Upper lobe of left lung (tissue), 6 donors: ENCODE measurements at regions not wholly inside any gene's neighbourhood (a gene's known extent, or its start where the extent isn't known, plus 50 kb on each side); places are given as distances from the start of the nearest gene placed in this dataset.

ENCODE experiments used
- ATAC-seq, 2 donors: fragments of 200-7000 bp; cut with Tn5 transposase; one replicate each; pipeline ENCODE4 v1.9.1; 2022; ENCODE audit warnings: mild to moderate bottlenecking in 2 of 2, moderate library complexity in 2 of 2; ENCODE audit not compliant: low FRiP score in 2 of 2
- DNase-seq, 2 donors: peaks; one replicate each; pipeline ENCODE4 v3.0.0-alpha.2; 2019 to 2020
- H3K27ac ChIP-seq, 4 donors: fragments of 200-600 bp; sonication (generic); one replicate each; pipeline ENCODE4 v1.5.1; 2016 to 2019
- H3K27me3 ChIP-seq, 4 donors: fragments of 200-600 bp; sonication (generic); one replicate each; pipeline ENCODE4 v1.5.1; 2017 to 2019
- H3K36me3 ChIP-seq, 4 donors: fragments of 200-600 bp; sonication (generic); one replicate each; pipeline ENCODE4 v1.5.1; 2016 to 2019
- H3K4me1 ChIP-seq, 4 donors: fragments of 200-600 bp; sonication (generic); one replicate each; pipeline ENCODE4 v1.5.1; 2018 to 2019
- H3K4me3 ChIP-seq, 4 donors: fragments of 200-600 bp; sonication (generic); one replicate each; pipeline ENCODE4 v1.5.1; 2017 to 2019; ENCODE audit warnings: mild to moderate bottlenecking in 2 of 4, moderate library complexity in 1 of 4
- H3K9me3 ChIP-seq, 4 donors: fragments of 200-600 bp; sonication (generic); one replicate each; pipeline ENCODE4 v1.5.1; 2018 to 2019
- CTCF ChIP-seq, 6 experiments: fragments of 450-650 bp in 4 of 6; fragments of 200-600 bp in 2 of 6; sonication (generic) in 2 of 6; IDR thresholded peaks; one replicate each; pipeline ENCODE4 v1.5.1; 2016 to 2019; ENCODE audit warnings: antibody characterized with exemption in 6 of 6
- EP300 ChIP-seq, 4 donors: sonication (generic); formaldehyde crosslinking; IDR thresholded peaks; one replicate each; pipeline ENCODE4 v1.5.1; 2017; ENCODE audit warnings: antibody characterized with exemption in 4 of 4, control low read depth in 2 of 4
- POLR2A ChIP-seq, 4 donors: fragments of 450-650 bp; IDR thresholded peaks; one replicate each; pipeline ENCODE4 v1.5.1; 2016 to 2017; ENCODE audit warnings: antibody characterized with exemption in 4 of 4, mild to moderate bottlenecking in 2 of 4
- POLR2AphosphoS5 ChIP-seq, 2 donors: sonication (generic); formaldehyde crosslinking; IDR thresholded peaks; one replicate each; pipeline ENCODE4 v1.5.1; 2017; ENCODE audit warnings: antibody characterized with exemption in 2 of 2
- WGBS, 2 donors: methylation state at CpG; one replicate each; pipeline ENCODE4 v1.1.5; 2017 to 2018; 5-methylcytosine and 5-hydroxymethylcytosine counted together
- donor health status: DM: no; HTN: no; CAD: no; lungs with moderate emphysema.
- donor health status: DM: no; HTN: yes; CAD: no; lungs with severe emphysema.

GRCh38 chr5:62960781-62961180 is 382.2 kb downstream of the LRRC70 start:
- Histone ChIP-seq H3K4me3 (no peak overlapping the region), H3K27me3 (no peaks in the 10 kb centered on the region), H3K9me3 (peaks cover 0 to 22% (median 19%) of the 10 kb centered on the region in 4 donors), H3K27ac (no peak overlapping the region), H3K36me3 (no peaks in the 10 kb centered on the region), H3K4me1 (no peaks in the 10 kb centered on the region)
- DNase-seq (no peak), ATAC-seq (no peak)
- TF ChIP-seq EP300 (IDR thresholded peaks at IDR 0.05) (no peak), CTCF (IDR thresholded peaks at IDR 0.05) (no peak), POLR2A (IDR thresholded peaks at IDR 0.05) (no peak), POLR2AphosphoS5 (IDR thresholded peaks at IDR 0.05) (no peak)
- WGBS, 2 donors = 70 to 86% methylated on average over 2 of the region's 2 CpGs

GRCh38 chr5:62956597-62956996 is 378.0 kb downstream of the LRRC70 start:
- 83 to 84% methylated on average over 2 of the region's 2 CpGs for WGBS, 2 donors

GRCh38 chr5:62954578-62954977 is 376.0 kb downstream of the LRRC70 start:
- no peaks in the 10 kb centered on the region for H3K9me3 ChIP-seq
- H3K27me3 ChIP-seq = no peaks in the 10 kb centered on the region
- H3K4me3 ChIP-seq = no peak overlapping the region
- no peaks in the 10 kb centered on the region for H3K36me3 ChIP-seq
- DNase-seq (no peak), ATAC-seq (no peak)
- 89 to 97% methylated on average over 2 of the region's 2 CpGs for WGBS, 2 donors
- TF ChIP-seq POLR2AphosphoS5 (IDR thresholded peaks at IDR 0.05) (no peak), EP300 (IDR thresholded peaks at IDR 0.05) (no peak), CTCF (IDR thresholded peaks at IDR 0.05) (no peak), POLR2A (IDR thresholded peaks at IDR 0.05) (no peak)
- H3K27ac ChIP-seq = no peak overlapping the region
- H3K4me1 ChIP-seq = no peaks in the 10 kb centered on the region

More at GRCh38 chr5:62956597-62956996, 378.0 kb downstream of the LRRC70 start:
- no peaks in the 10 kb centered on the region for H3K27me3 ChIP-seq
- TF ChIP-seq EP300 (IDR thresholded peaks at IDR 0.05) = no peak
- TF ChIP-seq POLR2AphosphoS5 (IDR thresholded peaks at IDR 0.05) = no peak
- no peak for TF ChIP-seq CTCF (IDR thresholded peaks at IDR 0.05)
- TF ChIP-seq POLR2A (IDR thresholded peaks at IDR 0.05) = no peak
- H3K9me3 ChIP-seq = no peaks in the 10 kb centered on the region
- DNase-seq (no peak), ATAC-seq (no peak)
- no peak overlapping the region for H3K4me3 ChIP-seq
- H3K4me1 ChIP-seq = no peaks in the 10 kb centered on the region
- no peak overlapping the region for H3K27ac ChIP-seq
- H3K36me3 ChIP-seq = no peaks in the 10 kb centered on the region

- no peak overlapping the region for H3K27ac ChIP-seq
- no peaks in the 10 kb centered on the region for H3K4me1 ChIP-seq
- H3K27me3 ChIP-seq = no peaks in the 10 kb centered on the region
- H3K4me3 ChIP-seq = no peak overlapping the region
- TF ChIP-seq POLR2AphosphoS5 (IDR thresholded peaks at IDR 0.05) (no peak), CTCF (IDR thresholded peaks at IDR 0.05) (no peak), POLR2A (IDR thresholded peaks at IDR 0.05) (no peak), EP300 (IDR thresholded peaks at IDR 0.05) (no peak)
- no peaks in the 10 kb centered on the region for H3K36me3 ChIP-seq
- DNase-seq (no peak), ATAC-seq (no peak)
- no peaks in the 10 kb centered on the region for H3K9me3 ChIP-seq
- WGBS, 2 donors = 46 to 54% methylated on average over 1 of the region's 1 CpG
These were observed 369.7 kb downstream of the LRRC70 start for GRCh38 chr5:62948301-62948700.

- 25 to 43% methylated on average over 4 of the region's 4 CpGs for WGBS, 2 donors
- Histone ChIP-seq H3K9me3 (no peaks in the 10 kb centered on the region), H3K27ac (no peak overlapping the region), H3K4me1 (peaks cover 0 to 4% (median under 1%) of the 10 kb centered on the region in 4 donors), H3K36me3 (no peaks in the 10 kb centered on the region), H3K27me3 (no peaks in the 10 kb centered on the region), H3K4me3 (no peak overlapping the region)
- ATAC-seq (no peak), DNase-seq (no peak)
- no peak for TF ChIP-seq CTCF (IDR thresholded peaks at IDR 0.05)
- no peak for TF ChIP-seq EP300 (IDR thresholded peaks at IDR 0.05)
- no peak for TF ChIP-seq POLR2AphosphoS5 (IDR thresholded peaks at IDR 0.05)
- TF ChIP-seq POLR2A (IDR thresholded peaks at IDR 0.05) = no peak
These were observed 363.8 kb downstream of the LRRC70 start for GRCh38 chr5:62942384-62942783.
